ENCODE measurements at regions not wholly inside any gene's neighbourhood (a gene's known extent, or its start where the extent isn't known, plus 50 kb on each side); places are given as distances from the start of the nearest gene placed in this dataset.
"Not testable (repeated sequence)": the region's sequence is repeated elsewhere in the genome, so short reads cannot be mapped to it uniquely, and the experiment has no call there.

GRCh38 chr10:33869481-33869880 lies 535.0 kb upstream of the NRP1 start:
- H3K27ac ChIP-seq: no peak overlapping the region
- no peak overlapping the region for H3K4me3 ChIP-seq
- DNase-seq: no peak
- intact Hi-C loops (cut with DNase I; ENCODE audit: low total_unique reads): no loop called here
- TF ChIP-seq POLR2AphosphoS5 (IDR thresholded peaks at IDR 0.05) (no peak), EP300 (IDR thresholded peaks at IDR 0.05) (no peak), CTCF (IDR thresholded peaks at IDR 0.05) (no peak), POLR2A (IDR thresholded peaks at IDR 0.05) (no peak)
- WGBS, 5 donors: 58 to 77% (median 72%) methylated on average over 2 of the region's 2 CpGs
- no peaks in the 10 kb centered on the region for H3K9me3 ChIP-seq
- H3K4me1 ChIP-seq: no peaks in the 10 kb centered on the region
- no peaks in the 10 kb centered on the region for H3K36me3 ChIP-seq
- no peaks in the 10 kb centered on the region for H3K27me3 ChIP-seq

DNA sequence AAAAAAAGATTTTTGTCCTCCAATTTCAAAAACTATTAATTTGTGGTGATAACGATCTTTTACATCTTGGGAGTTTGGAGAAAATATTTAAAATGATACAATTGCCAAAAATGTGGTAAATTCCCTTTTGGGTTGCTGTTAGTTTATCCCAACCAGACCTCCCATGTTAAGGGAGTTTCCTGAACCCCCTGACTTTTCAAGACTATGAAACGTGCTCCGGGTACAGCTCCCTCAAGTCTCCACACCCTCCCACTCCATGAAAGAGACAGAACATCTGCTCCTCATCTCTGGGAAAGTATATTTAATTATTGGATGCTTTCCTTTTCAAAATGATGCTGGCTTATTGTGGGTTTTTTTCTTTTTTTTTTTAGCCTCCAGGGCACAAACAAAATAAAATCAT lies 534.6 kb upstream of the NRP1 start:
- H3K27me3 ChIP-seq: no peaks in the 10 kb centered on the region
- H3K4me3 ChIP-seq: no peak overlapping the region
- DNase-seq: peak in 1 of 2 donors; percentile 80
- peak overlapping the region in 1 of 5 donors; percentile 20 for H3K27ac ChIP-seq
- no peaks in the 10 kb centered on the region for H3K4me1 ChIP-seq
- H3K36me3 ChIP-seq: no peaks in the 10 kb centered on the region
- WGBS, 5 donors: 68 to 75% (median 73%) methylated on average over 3 of the region's 3 CpGs
- intact Hi-C loops (cut with DNase I; ENCODE audit: low total_unique reads): no loop called here
- no peaks in the 10 kb centered on the region for H3K9me3 ChIP-seq
- no peak for TF ChIP-seq EP300 (IDR thresholded peaks at IDR 0.05)
- TF ChIP-seq CTCF (IDR thresholded peaks at IDR 0.05): no peak
- TF ChIP-seq POLR2A (IDR thresholded peaks at IDR 0.05): no peak
- TF ChIP-seq POLR2AphosphoS5 (IDR thresholded peaks at IDR 0.05): no peak

DNA sequence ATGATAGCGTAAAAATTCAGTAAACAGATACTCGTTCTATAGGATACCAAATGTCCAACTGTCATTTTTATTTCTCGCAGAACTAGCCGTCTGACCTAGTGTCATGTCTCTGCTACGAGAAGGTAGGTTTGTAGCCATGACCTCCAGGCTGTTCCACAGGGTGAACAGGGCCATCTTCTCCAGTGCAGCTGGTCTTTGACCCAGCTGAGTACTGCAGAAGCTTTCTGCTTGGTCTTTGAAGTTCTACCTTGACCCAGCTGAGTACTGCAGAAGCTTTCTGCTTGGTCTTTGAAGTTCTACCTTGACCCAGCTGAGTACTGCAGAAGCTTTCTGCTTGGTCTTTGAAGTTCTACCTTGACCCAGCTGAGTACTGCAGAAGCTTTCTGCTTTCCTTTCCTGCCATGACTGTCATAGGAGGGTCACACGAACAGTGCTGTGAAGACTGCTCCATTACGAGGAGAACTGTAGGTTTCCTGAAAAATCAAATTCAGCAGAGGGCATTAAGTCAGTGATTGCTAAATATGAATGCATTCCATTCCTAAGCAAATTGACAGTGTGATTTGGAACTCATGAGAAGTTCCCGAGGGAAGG lies 532.8 kb upstream of the NRP1 start:
- H3K4me1 ChIP-seq; intact Hi-C loops (cut with DNase I; ENCODE audit: low total_unique reads); H3K36me3 ChIP-seq; DNase-seq; H3K4me3 ChIP-seq; H3K27me3 ChIP-seq; H3K9me3 ChIP-seq; H3K27ac ChIP-seq: not testable (repeated sequence)
- WGBS, 5 donors: 86 to 91% (median 88%) methylated on average over 8 of the region's 8 CpGs

DNA sequence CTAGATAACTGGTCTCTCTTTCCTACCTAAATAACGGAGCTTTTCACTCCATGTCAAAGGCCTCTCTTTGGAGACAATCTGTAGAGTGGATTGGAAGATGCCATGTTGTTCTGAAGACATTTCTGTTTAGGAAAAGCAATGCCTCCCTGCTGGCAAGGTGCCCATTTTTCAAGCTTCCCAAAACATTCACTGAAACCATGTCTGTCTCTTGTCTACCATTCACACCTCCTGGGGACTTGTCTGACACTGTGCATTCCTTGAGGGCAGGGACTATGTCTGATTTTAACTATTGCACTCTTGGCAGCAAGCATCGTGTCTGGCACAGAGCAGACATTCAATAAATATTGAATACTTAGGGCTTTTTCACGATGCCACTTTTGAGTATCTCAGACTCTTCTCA lies 528.9 kb upstream of the NRP1 start:
- Histone ChIP-seq H3K4me3 (no peak overlapping the region), H3K27ac (no peak overlapping the region), H3K4me1 (no peaks in the 10 kb centered on the region), H3K27me3 (no peaks in the 10 kb centered on the region), H3K9me3 (no peaks in the 10 kb centered on the region), H3K36me3 (no peaks in the 10 kb centered on the region)
- 81 to 90% (median 86%) methylated on average over 3 of the region's 3 CpGs for WGBS, 5 donors
- TF ChIP-seq POLR2A (IDR thresholded peaks at IDR 0.05) (no peak), EP300 (IDR thresholded peaks at IDR 0.05) (no peak), POLR2AphosphoS5 (IDR thresholded peaks at IDR 0.05) (no peak)
- no peak for DNase-seq
- intact Hi-C loops (cut with DNase I; ENCODE audit: low total_unique reads): no loop called here

GRCh38 chr10:33862536-33863105 lies 528.2 kb upstream of the NRP1 start:
- Histone ChIP-seq H3K4me3 (no peak overlapping the region), H3K4me1 (no peaks in the 10 kb centered on the region), H3K27me3 (no peaks in the 10 kb centered on the region), H3K9me3 (no peaks in the 10 kb centered on the region), H3K27ac (no peak overlapping the region), H3K36me3 (no peaks in the 10 kb centered on the region)
- intact Hi-C loops (cut with DNase I; ENCODE audit: low total_unique reads): no loop called here
- DNase-seq: no peak
- 90 to 93% (median 91%) methylated on average over 12 of the region's 12 CpGs for WGBS, 5 donors
- TF ChIP-seq EP300 (IDR thresholded peaks at IDR 0.05): no peak
- TF ChIP-seq POLR2A (IDR thresholded peaks at IDR 0.05): no peak
- no peak for TF ChIP-seq POLR2AphosphoS5 (IDR thresholded peaks at IDR 0.05)
- TF ChIP-seq CTCF (IDR thresholded peaks at IDR 0.05): no peak

Measured in stomach (tissue), 8 donors.